ENCODE measurements at regions not wholly inside any gene's neighbourhood (a gene's known extent, or its start where the extent isn't known, plus 50 kb on each side); places are given as distances from the start of the nearest gene placed in this dataset.

GRCh38 chr12:107443320-107444090 is 242.1 kb upstream of the PWP1 start:
- 82% methylated on average over 4 of the region's 10 CpGs for whole genome bisulfite sequencing (ENCODE audit: insufficient coverage)
- Mint-ChIP-seq H3K9me3 (no peaks in the 10 kb centered on the region), H3K36me3 (peaks cover 13% of the 10 kb centered on the region), H3K27ac (no peak overlapping the region), H3K4me1 (peaks cover 33 to 37% (median 35%) of the 10 kb centered on the region in 3 donors), H3K4me3 (peak overlapping the region in 1 of 3 donors; percentile 2), H3K27me3 (no peaks in the 10 kb centered on the region)
- ChIA-PET POLR2A (no interaction called here), CTCF (no interaction called here)
- ATAC-seq (replicated peaks in 1 of 4) = no peak
- H3K4me3 ChIP-seq (ENCODE audit: control insufficient read depth in 1 of 2, extremely low read depth in 1 of 2, low read length in 1 of 2) = no peak overlapping the region
- H3K36me3 ChIP-seq (ENCODE audit: control insufficient read depth in 2 of 2, extremely low read depth in 1 of 2, insufficient read depth in 1 of 2, low read length in 1 of 2) = no peaks in the 10 kb centered on the region
- H3K4me1 ChIP-seq (ENCODE audit: control insufficient read depth in 1 of 2, extremely low read depth in 1 of 2, insufficient read depth in 2 of 2, low read length in 2 of 2) = peaks cover 0 to 5% of the 10 kb centered on the region in 2 experiments
- no peaks in the 10 kb centered on the region for H3K27me3 ChIP-seq (replicated peaks in 1 of 2; ENCODE audit: control insufficient read depth in 2 of 2, extremely low read depth in 1 of 2, insufficient read depth in 2 of 2, low read length in 1 of 2)
- no peak overlapping the region for H3K27ac ChIP-seq (ENCODE audit: low read length)
- no peak for DNase-seq
- no peaks in the 10 kb centered on the region for H3K9me3 ChIP-seq

GRCh38 chr12:107444771-107445170 is 240.8 kb upstream of the PWP1 start:
- H3K36me3 ChIP-seq (ENCODE audit: control insufficient read depth in 2 of 2, extremely low read depth in 1 of 2, insufficient read depth in 1 of 2, low read length in 1 of 2) = no peaks in the 10 kb centered on the region
- no peaks in the 10 kb centered on the region for H3K27me3 Mint-ChIP-seq
- no peaks in the 10 kb centered on the region for H3K9me3 ChIP-seq
- DNase-seq (no peak), ATAC-seq (replicated peaks in 1 of 4) (no peak)
- H3K27me3 ChIP-seq (replicated peaks in 1 of 2; ENCODE audit: control insufficient read depth in 2 of 2, extremely low read depth in 1 of 2, insufficient read depth in 2 of 2, low read length in 1 of 2) = no peaks in the 10 kb centered on the region
- peaks cover 26 to 32% (median 30%) of the 10 kb centered on the region in 3 donors for H3K4me1 Mint-ChIP-seq
- H3K27ac ChIP-seq (ENCODE audit: low read length) = no peak overlapping the region
- ChIA-PET CTCF (no interaction called here), POLR2A (no interaction called here)
- WGBS (ENCODE audit: insufficient coverage) = 97% methylated on average over 10 of the region's 10 CpGs
- H3K36me3 Mint-ChIP-seq = peaks cover 13% of the 10 kb centered on the region
- H3K27ac Mint-ChIP-seq = no peak overlapping the region
- no peak overlapping the region for H3K4me3 ChIP-seq (ENCODE audit: control insufficient read depth in 1 of 2, extremely low read depth in 1 of 2, low read length in 1 of 2)
- no peaks in the 10 kb centered on the region for H3K9me3 Mint-ChIP-seq
- H3K4me1 ChIP-seq (ENCODE audit: control insufficient read depth in 1 of 2, extremely low read depth in 1 of 2, insufficient read depth in 2 of 2, low read length in 2 of 2) = peaks cover 0 to 2% of the 10 kb centered on the region in 2 experiments
- no peak overlapping the region for H3K4me3 Mint-ChIP-seq

GRCh38 chr12:107446476-107446875 is 239.1 kb upstream of the PWP1 start:
- no peak overlapping the region for H3K27ac ChIP-seq (ENCODE audit: low read length)
- Mint-ChIP-seq H3K27ac (no peak overlapping the region), H3K27me3 (no peaks in the 10 kb centered on the region), H3K9me3 (no peaks in the 10 kb centered on the region), H3K36me3 (peaks cover 11% of the 10 kb centered on the region), H3K4me1 (peaks cover 17 to 29% (median 23%) of the 10 kb centered on the region in 3 donors), H3K4me3 (no peak overlapping the region)
- H3K27me3 ChIP-seq (replicated peaks in 1 of 2; ENCODE audit: control insufficient read depth in 2 of 2, extremely low read depth in 1 of 2, insufficient read depth in 2 of 2, low read length in 1 of 2) = no peaks in the 10 kb centered on the region
- ATAC-seq (replicated peaks in 1 of 4) = no peak
- H3K4me3 ChIP-seq (ENCODE audit: control insufficient read depth in 1 of 2, extremely low read depth in 1 of 2, low read length in 1 of 2) = no peak overlapping the region
- no peak for DNase-seq
- no peaks in the 10 kb centered on the region for H3K36me3 ChIP-seq (ENCODE audit: control insufficient read depth in 2 of 2, extremely low read depth in 1 of 2, insufficient read depth in 1 of 2, low read length in 1 of 2)
- POLR2A ChIA-PET = no interaction called here
- CTCF ChIA-PET = no interaction called here
- no peaks in the 10 kb centered on the region for H3K9me3 ChIP-seq
- 100% methylated on average over 2 of the region's 3 CpGs for WGBS (ENCODE audit: insufficient coverage)
- peaks cover 0 to 2% of the 10 kb centered on the region in 2 experiments for H3K4me1 ChIP-seq (ENCODE audit: control insufficient read depth in 1 of 2, extremely low read depth in 1 of 2, insufficient read depth in 2 of 2, low read length in 2 of 2)

GRCh38 chr12:107447336-107447735 is 238.3 kb upstream of the PWP1 start:
- Histone ChIP-seq H3K27me3 (replicated peaks in 1 of 2; ENCODE audit: control insufficient read depth in 2 of 2, extremely low read depth in 1 of 2, insufficient read depth in 2 of 2, low read length in 1 of 2) (no peaks in the 10 kb centered on the region), H3K9me3 (no peaks in the 10 kb centered on the region), H3K4me1 (ENCODE audit: control insufficient read depth in 1 of 2, extremely low read depth in 1 of 2, insufficient read depth in 2 of 2, low read length in 2 of 2) (peaks cover 0 to 2% of the 10 kb centered on the region in 2 experiments), H3K27ac (ENCODE audit: low read length) (no peak overlapping the region), H3K36me3 (ENCODE audit: control insufficient read depth in 2 of 2, extremely low read depth in 1 of 2, insufficient read depth in 1 of 2, low read length in 1 of 2) (no peaks in the 10 kb centered on the region), H3K4me3 (ENCODE audit: control insufficient read depth in 1 of 2, extremely low read depth in 1 of 2, low read length in 1 of 2) (no peak overlapping the region)
- CTCF ChIA-PET = no interaction called here
- H3K4me3 Mint-ChIP-seq = no peak overlapping the region
- peaks cover 0 to 4% (median 0%) of the 10 kb centered on the region in 3 donors for H3K9me3 Mint-ChIP-seq
- peaks cover 14 to 29% (median 17%) of the 10 kb centered on the region in 3 donors for H3K4me1 Mint-ChIP-seq
- no peak for ATAC-seq (replicated peaks in 1 of 4)
- peaks cover 13% of the 10 kb centered on the region for H3K36me3 Mint-ChIP-seq
- POLR2A ChIA-PET = no interaction called here
- 95% methylated on average over 4 of the region's 5 CpGs for WGBS (ENCODE audit: insufficient coverage)
- no peaks in the 10 kb centered on the region for H3K27me3 Mint-ChIP-seq
- DNase-seq = no peak
- no peak overlapping the region for H3K27ac Mint-ChIP-seq

- H3K27ac ChIP-seq (ENCODE audit: low read length) = no peak overlapping the region
- ATAC-seq (replicated peaks in 1 of 4) (no peak), DNase-seq (no peak)
- peaks cover 17% of the 10 kb centered on the region for H3K36me3 Mint-ChIP-seq
- no peak overlapping the region for H3K27ac Mint-ChIP-seq
- WGBS (ENCODE audit: insufficient coverage) = no CpG with 5 or more reads among the region's 1 CpG
- no peaks in the 10 kb centered on the region for H3K36me3 ChIP-seq (ENCODE audit: control insufficient read depth in 2 of 2, extremely low read depth in 1 of 2, insufficient read depth in 1 of 2, low read length in 1 of 2)
- peaks cover 13 to 35% (median 16%) of the 10 kb centered on the region in 3 donors for H3K4me1 Mint-ChIP-seq
- H3K9me3 ChIP-seq = no peaks in the 10 kb centered on the region
- H3K4me3 ChIP-seq (ENCODE audit: control insufficient read depth in 1 of 2, extremely low read depth in 1 of 2, low read length in 1 of 2) = no peak overlapping the region
- ChIA-PET POLR2A (no interaction called here), CTCF (no interaction called here)
- H3K27me3 Mint-ChIP-seq = no peaks in the 10 kb centered on the region
- no peaks in the 10 kb centered on the region for H3K27me3 ChIP-seq (replicated peaks in 1 of 2; ENCODE audit: control insufficient read depth in 2 of 2, extremely low read depth in 1 of 2, insufficient read depth in 2 of 2, low read length in 1 of 2)
- peaks cover 5 to 8% (median 5%) of the 10 kb centered on the region in 3 donors for H3K9me3 Mint-ChIP-seq
- H3K4me1 ChIP-seq (ENCODE audit: control insufficient read depth in 1 of 2, extremely low read depth in 1 of 2, insufficient read depth in 2 of 2, low read length in 2 of 2) = no peaks in the 10 kb centered on the region
- H3K4me3 Mint-ChIP-seq = no peak overlapping the region
Observed at GRCh38 chr12:107448198-107448597, 237.4 kb upstream of the PWP1 start.

- ChIA-PET CTCF (interaction anchor here in 1 of 2 donors (0.6 kb wide), 1 partner anchor 226 kb away, joined by 4 read pairs; no protein-coding TSS in a partner anchor), POLR2A (no interaction called here)
- no peak overlapping the region for H3K4me3 ChIP-seq (ENCODE audit: control insufficient read depth in 1 of 2, extremely low read depth in 1 of 2, low read length in 1 of 2)
- H3K9me3 ChIP-seq = no peaks in the 10 kb centered on the region
- Mint-ChIP-seq H3K27ac (no peak overlapping the region), H3K9me3 (peaks cover 5 to 8% (median 5%) of the 10 kb centered on the region in 3 donors), H3K4me1 (peaks cover 8 to 42% (median 16%) of the 10 kb centered on the region in 3 donors), H3K27me3 (no peaks in the 10 kb centered on the region), H3K36me3 (peaks cover 18% of the 10 kb centered on the region), H3K4me3 (no peak overlapping the region)
- no peaks in the 10 kb centered on the region for H3K27me3 ChIP-seq (replicated peaks in 1 of 2; ENCODE audit: control insufficient read depth in 2 of 2, extremely low read depth in 1 of 2, insufficient read depth in 2 of 2, low read length in 1 of 2)
- no peaks in the 10 kb centered on the region for H3K4me1 ChIP-seq (ENCODE audit: control insufficient read depth in 1 of 2, extremely low read depth in 1 of 2, insufficient read depth in 2 of 2, low read length in 2 of 2)
- H3K36me3 ChIP-seq (ENCODE audit: control insufficient read depth in 2 of 2, extremely low read depth in 1 of 2, insufficient read depth in 1 of 2, low read length in 1 of 2) = no peaks in the 10 kb centered on the region
- ATAC-seq (replicated peaks in 1 of 4) (no peak), DNase-seq (no peak)
- H3K27ac ChIP-seq (ENCODE audit: low read length) = no peak overlapping the region
- no CpG with 5 or more reads among the region's 1 CpG for WGBS (ENCODE audit: insufficient coverage)
Observed at GRCh38 chr12:107449891-107450290, 235.7 kb upstream of the PWP1 start.

All from T-cell (primary cell).